Gastrocnemius medialis (tissue), 4 donors: ENCODE measurements at regions not wholly inside any gene's neighbourhood (a gene's known extent, or its start where the extent isn't known, plus 50 kb on each side); places are given as distances from the start of the nearest gene placed in this dataset.

Experiments used
- CTCF ChIP-seq, 5 experiments: fragments of 450-650 bp in 3 of 5; fragments of 200-600 bp in 2 of 5; sonication (generic) in 2 of 5; IDR thresholded peaks in 4 of 5; conservative IDR thresholded peaks in 1 of 5; 1 replicate in 4 of 5; 2 replicates in 1 of 5; pipeline ENCODE4 v1.5.1; 2016 to 2019; ENCODE audit warnings: antibody characterized with exemption in 5 of 5, mild to moderate bottlenecking in 3 of 5, moderate library complexity in 3 of 5
- POLR2A ChIP-seq, 2 donors: fragments of 450-650 bp; IDR thresholded peaks; one replicate each; pipeline ENCODE4 v1.6.1; 2017; ENCODE audit warnings: antibody characterized with exemption in 2 of 2, mild to moderate bottlenecking in 2 of 2, moderate library complexity in 2 of 2

GRCh38 chr4:106766519-106766918, 269.6 kb downstream of the DKK2 start:
- TF ChIP-seq CTCF (IDR thresholded peaks at IDR 0.05 in 4 of 5, conservative IDR thresholded peaks at IDR 0.05 in 1 of 5) (no peak), POLR2A (IDR thresholded peaks at IDR 0.05) (no peak)
